GM12878 (cell line): ENCODE measurements at regions not wholly inside any gene's neighbourhood (a gene's known extent, or its start where the extent isn't known, plus 50 kb on each side); places are given as distances from the start of the nearest gene placed in this dataset.

Source experiments
- ATAC-seq: fragments of 200-7000 bp; cut with Tn5 transposase; 3 replicates; pipeline ENCODE4 v1.9.1; 2020; ENCODE audit warnings: mild to moderate bottlenecking, moderate library complexity
- BruUV-seq: library from RNA; stranded (reverse); fragments of 400-500 nt; replicated peaks from 2 replicates; lab custom pipeline; 2021; lab: Mats Ljungman, UMichigan
- CTCF ChIA-PET: fragments of 300-600 bp; sonication (Branson Sonifier 250); formaldehyde crosslinking; extraction: SDS; loops from one replicate; lab custom pipeline; 2021; ENCODE audit warnings: inconsistent platforms; lab: Yijun Ruan, JAX
- POLR2A ChIA-PET: fragments of 350-600 bp; formaldehyde crosslinking; extraction: SDS; loops from one replicate; lab custom pipeline; 2021; ENCODE audit warnings: inconsistent platforms; lab: Charles Lee
- RAD21 ChIA-PET: fragments of 300-600 bp; sonication (Branson Sonifier 250); formaldehyde crosslinking; loops from one replicate; lab custom pipeline; 2023; ENCODE audit warnings: antibody characterized with exemption; ENCODE audit not compliant: unreplicated experiment; lab: Charles Lee
- SMC1A ChIA-PET: fragments of 300-600 bp; sonication (Branson Sonifier 250); formaldehyde crosslinking; loops from one replicate; lab custom pipeline; 2023; ENCODE audit not compliant: unreplicated experiment, uncharacterized antibody; lab: Charles Lee
- DNase-seq: peaks from one replicate; pipeline ENCODE4 v3.0.0-alpha.2; 2011; ENCODE audit warnings: low read depth, low spot score
- FAIRE-seq: peaks from 3 replicates; lab custom pipeline; 2011; peaks lifted over from hg19 to GRCh38; lab: Jason Lieb, UNC
- H2AFZ ChIP-seq: 2 replicates; pipeline ENCODE4 v1.6.0; 2011; ENCODE audit warnings: low read depth, low read length, control low read depth; ENCODE audit not compliant: control insufficient read depth
- H3K27ac ChIP-seq: 2 replicates; pipeline ENCODE4 v1.5.1; 2011; ENCODE audit warnings: control low read depth; ENCODE audit not compliant: control insufficient read depth, insufficient read depth
- H3K27me3 ChIP-seq, 2 experiments: replicated peaks in 1 of 2; 2 replicates each; pipeline versions ENCODE4 v1.6.0 to v1.6.1; 2011; ENCODE audit warnings: low read length in 1 of 2; ENCODE audit not compliant: control insufficient read depth in 2 of 2, insufficient read depth in 2 of 2
- H3K36me3 ChIP-seq, 2 experiments: 2 replicates each; pipeline ENCODE4 v1.5.1; 2011; ENCODE audit warnings: low read length in 1 of 2; ENCODE audit not compliant: control insufficient read depth in 2 of 2, insufficient read depth in 2 of 2
- H3K4me1 ChIP-seq: 2 replicates; pipeline ENCODE4 v1.6.1; 2011; ENCODE audit warnings: mild to moderate bottlenecking, low read length, moderate library complexity, mixed read lengths; ENCODE audit not compliant: control insufficient read depth, insufficient read depth
- H3K4me2 ChIP-seq: 2 replicates; pipeline ENCODE4 v1.6.0; 2011; ENCODE audit warnings: control low read depth; ENCODE audit not compliant: control insufficient read depth, insufficient read depth
- H3K4me3 ChIP-seq: fragments of 200-600 bp; sonication (generic); 2 replicates; pipeline ENCODE4 v1.5.1; 2016
- H3K79me2 ChIP-seq: 2 replicates; pipeline ENCODE4 v1.6.0; 2011; ENCODE audit warnings: low read length; ENCODE audit not compliant: control insufficient read depth, insufficient read depth
- H3K9ac ChIP-seq: 2 replicates; pipeline ENCODE4 v1.8.0; 2011; ENCODE audit warnings: low read length, control low read depth, mixed read lengths; ENCODE audit not compliant: control insufficient read depth, insufficient read depth
- H3K9me3 ChIP-seq: replicated peaks from 3 replicates; pipeline ENCODE4 v1.5.1; 2011; ENCODE audit warnings: mild to moderate bottlenecking, low read length; ENCODE audit not compliant: control insufficient read depth, insufficient read depth
- H4K20me1 ChIP-seq: 2 replicates; pipeline ENCODE4 v1.6.0; 2011; ENCODE audit not compliant: control insufficient read depth, insufficient read depth
- ATF2 ChIP-seq: IDR thresholded peaks from 2 replicates; pipeline ENCODE4 v1.6.1; 2012; ENCODE audit warnings: low read length, inconsistent platforms
- BCL3 ChIP-seq: IDR thresholded peaks from 2 replicates; pipeline ENCODE4 v1.6.1; 2011; ENCODE audit warnings: borderline replicate concordance, low read depth, mild to moderate bottlenecking, moderate library complexity, low read length; ENCODE audit not compliant: insufficient read depth, poor library complexity, severe bottlenecking
- CEBPB ChIP-seq, 2 experiments: fragments of 150-350 bp in 1 of 2; IDR thresholded peaks; 2 replicates each; pipeline ENCODE4 v1.6.1; 2012 to 2014; ENCODE audit warnings: low read depth in 2 of 2, low read length in 2 of 2, borderline replicate concordance in 1 of 2, inconsistent platforms in 1 of 2
- EP300 ChIP-seq, 2 experiments: fragments of 150-350 bp in 1 of 2; IDR thresholded peaks; 2 replicates each; pipeline ENCODE4 v1.6.1; 2011 to 2012; ENCODE audit warnings: low read depth in 2 of 2, low read length in 2 of 2, borderline replicate concordance in 1 of 2, improper control_type of control experiment in 1 of 2, inconsistent platforms in 1 of 2; ENCODE audit not compliant: control insufficient read depth in 1 of 2
- IRF4 ChIP-seq: IDR thresholded peaks from 2 replicates; pipeline ENCODE4 v1.6.1; 2011; ENCODE audit warnings: low read depth, low read length
- JUND ChIP-seq: IDR thresholded peaks from 2 replicates; pipeline ENCODE4 v1.6.1; 2012; ENCODE audit warnings: low read depth, mild to moderate bottlenecking, low read length, improper control_type of control experiment, moderate library complexity
- MTA3 ChIP-seq: IDR thresholded peaks from 2 replicates; pipeline ENCODE4 v1.6.1; 2012; ENCODE audit warnings: low read length, inconsistent platforms, borderline replicate concordance
- SKIL ChIP-seq: fragments of 450-650 bp; IDR thresholded peaks from 2 replicates; pipeline ENCODE4 v1.6.1; 2017; ENCODE audit warnings: mild to moderate bottlenecking, low read depth, inconsistent platforms; ENCODE audit not compliant: poor library complexity, severe bottlenecking
- SMARCA5 ChIP-seq: fragments of 450-650 bp; IDR thresholded peaks from 2 replicates; pipeline ENCODE4 v1.6.1; 2017; ENCODE audit warnings: mild to moderate bottlenecking
- ZBTB33 ChIP-seq: fragments of 450-650 bp; IDR thresholded peaks from 2 replicates; pipeline ENCODE4 v1.6.1; 2017; ENCODE audit warnings: mild to moderate bottlenecking
- ZNF274 ChIP-seq: IDR thresholded peaks from one replicate; pipeline ENCODE4 v1.8.0; 2011; ENCODE audit not compliant: insufficient read length, insufficient read depth
- WGBS: methylation state at CpG from one replicate; pipeline ENCODE4 v1.1.6; 2016; ENCODE audit warnings: low lambda C conversion rate; ENCODE audit not compliant: insufficient replicate concordance, insufficient coverage; ENCODE audit errors: missing lambda C conversion rate; 5-methylcytosine and 5-hydroxymethylcytosine counted together
- in situ Hi-C: fragments of 300-500 bp; cut with MboI; formaldehyde crosslinking; loops from 9 replicates; pipeline ENCODE4 v1.14.3; 2018; ENCODE audit warnings: mixed read lengths
- intact Hi-C: fragments of 100-400 bp; cut with micrococcal nuclease; formaldehyde crosslinking; loops from one replicate; pipeline ENCODE4 v1.14.2; 2022; ENCODE audit not compliant: unreplicated experiment

GRCh38 chr4:187449702-187450101 lies 545.9 kb upstream of the ZFP42 start:
- no peak for ATAC-seq
- H3K27ac ChIP-seq = no peak overlapping the region
- SMC1A ChIA-PET = no interaction called here
- no peak for DNase-seq
- H3K27me3 ChIP-seq = no peaks in the 10 kb centered on the region
- H3K9ac ChIP-seq = no peak overlapping the region
- H3K4me1 ChIP-seq = no peaks in the 10 kb centered on the region
- H4K20me1 ChIP-seq = no peaks in the 10 kb centered on the region
- RAD21 ChIA-PET = no interaction called here
- WGBS = 0% methylated on average over 3 of the region's 3 CpGs
- no peak overlapping the region for H3K4me2 ChIP-seq
- CTCF ChIA-PET = no interaction called here
- TF ChIP-seq BCL3 (no peak), ATF2 (no peak), JUND (no peak), CEBPB (IDR thresholded peaks at IDR 0.05; ENCODE audit: borderline replicate concordance in 1 of 2, low read depth in 2 of 2, low read length in 2 of 2) (no peak), EP300 (IDR thresholded peaks at IDR 0.05; ENCODE audit: borderline replicate concordance in 1 of 2, control insufficient read depth in 1 of 2, low read depth in 2 of 2, low read length in 2 of 2) (no peak), ZNF274 (no peak), SMARCA5 (no peak), MTA3 (no peak), ZBTB33 (no peak), IRF4 (no peak), SKIL (no peak)
- BruUV-seq = no TSS peak
- H3K9me3 ChIP-seq = no peaks in the 10 kb centered on the region
- H3K36me3 ChIP-seq = no peaks in the 10 kb centered on the region
- POLR2A ChIA-PET = no interaction called here
- in situ Hi-C loops (no loop called here), intact Hi-C loops (no loop called here)
- H3K79me2 ChIP-seq = no peaks in the 10 kb centered on the region
- no peak overlapping the region for H3K4me3 ChIP-seq
- FAIRE-seq = no peak
- no peak overlapping the region for H2AFZ ChIP-seq
